HEK293 (cell line): ENCODE measurements at regions not wholly inside any gene's neighbourhood (a gene's known extent, or its start where the extent isn't known, plus 50 kb on each side); places are given as distances from the start of the nearest gene placed in this dataset.
"Not testable (repeated sequence)": the region's sequence is repeated elsewhere in the genome, so short reads cannot be mapped to it uniquely, and the experiment has no call there.

Experiments used
- CTCF ChIA-PET: fragments of 350-600 bp; formaldehyde crosslinking; extraction: SDS; loops from one replicate; lab custom pipeline; 2021; ENCODE audit warnings: antibody characterized with exemption; lab: Yijun Ruan, JAX
- POLR2A ChIA-PET: fragments of 300-600 bp; formaldehyde crosslinking; extraction: SDS; loops from one replicate; lab custom pipeline; 2020; ENCODE audit warnings: antibody characterized with exemption, inconsistent platforms; lab: Yijun Ruan, JAX
- H3K27ac ChIP-seq: fragments of 200-500 bp; sonication (Bioruptor generic); 2 replicates; pipeline ENCODE4 v1.5.1; 2014; ENCODE audit warnings: low read depth, low read length, control low read depth, inconsistent platforms; ENCODE audit errors: extremely low read depth
- H3K36me3 ChIP-seq, 2 experiments: fragments of 200-500 bp in 1 of 2; sonication (Bioruptor generic) in 1 of 2; 1 replicate in 1 of 2; 2 replicates in 1 of 2; pipeline ENCODE4 v1.5.1; 2014 to 2017; ENCODE audit warnings: inconsistent platforms in 2 of 2, low read length in 2 of 2; ENCODE audit not compliant: control insufficient read depth in 2 of 2, insufficient read depth in 1 of 2
- H3K4me1 ChIP-seq: fragments of 200-500 bp; sonication (Bioruptor generic); 2 replicates; pipeline ENCODE4 v1.5.1; 2014; ENCODE audit warnings: mild to moderate bottlenecking, low read length, inconsistent platforms; ENCODE audit not compliant: control insufficient read depth, insufficient read depth
- H3K4me3 ChIP-seq: 2 replicates; pipeline ENCODE4 v1.5.1; 2011; ENCODE audit warnings: low read depth, mild to moderate bottlenecking, control low read depth, low read length, moderate library complexity
- H3K9me3 ChIP-seq: fragments of 200-500 bp; sonication (Bioruptor generic); 2 replicates; pipeline ENCODE4 v1.5.1; 2014; ENCODE audit warnings: low read depth, low read length, inconsistent platforms; ENCODE audit not compliant: control insufficient read depth, insufficient read depth
- MZF1 ChIP-seq: fragments of 450-650 bp; formaldehyde crosslinking; IDR thresholded peaks from 2 replicates; pipeline ENCODE4 v1.5.1; 2017; ENCODE audit warnings: missing biosample characterization, missing genetic modification characterization, borderline replicate concordance
- ZIC2 ChIP-seq: fragments of 450-650 bp; formaldehyde crosslinking; IDR thresholded peaks from 2 replicates; pipeline ENCODE4 v1.5.1; 2016; ENCODE audit warnings: missing biosample characterization, missing genetic modification characterization
- ZNF10 ChIP-seq: fragments of 450-650 bp; formaldehyde crosslinking; IDR thresholded peaks from 2 replicates; pipeline ENCODE4 v1.5.1; 2017; ENCODE audit warnings: missing biosample characterization, missing genetic modification characterization
- ZNF146 ChIP-seq: fragments of 450-650 bp; formaldehyde crosslinking; IDR thresholded peaks from 2 replicates; pipeline ENCODE4 v1.5.1; 2016; ENCODE audit warnings: missing biosample characterization, missing genetic modification characterization
- ZNF223 ChIP-seq: fragments of 450-650 bp; formaldehyde crosslinking; IDR thresholded peaks from 2 replicates; pipeline ENCODE4 v1.5.1; 2016; ENCODE audit warnings: missing biosample characterization, missing genetic modification characterization
- ZNF426 ChIP-seq: fragments of 450-650 bp; formaldehyde crosslinking; IDR thresholded peaks from 2 replicates; pipeline ENCODE4 v1.5.1; 2017; ENCODE audit warnings: missing biosample characterization, missing genetic modification characterization, mild to moderate bottlenecking, inconsistent platforms, moderate library complexity
- ZNF473 ChIP-seq: fragments of 450-650 bp; formaldehyde crosslinking; IDR thresholded peaks from 2 replicates; pipeline ENCODE4 v1.5.1; 2017; ENCODE audit warnings: missing biosample characterization, missing genetic modification characterization
- ZNF600 ChIP-seq: fragments of 450-650 bp; formaldehyde crosslinking; IDR thresholded peaks from 2 replicates; pipeline ENCODE4 v1.5.1; 2016; ENCODE audit warnings: missing biosample characterization, missing genetic modification characterization

DNA sequence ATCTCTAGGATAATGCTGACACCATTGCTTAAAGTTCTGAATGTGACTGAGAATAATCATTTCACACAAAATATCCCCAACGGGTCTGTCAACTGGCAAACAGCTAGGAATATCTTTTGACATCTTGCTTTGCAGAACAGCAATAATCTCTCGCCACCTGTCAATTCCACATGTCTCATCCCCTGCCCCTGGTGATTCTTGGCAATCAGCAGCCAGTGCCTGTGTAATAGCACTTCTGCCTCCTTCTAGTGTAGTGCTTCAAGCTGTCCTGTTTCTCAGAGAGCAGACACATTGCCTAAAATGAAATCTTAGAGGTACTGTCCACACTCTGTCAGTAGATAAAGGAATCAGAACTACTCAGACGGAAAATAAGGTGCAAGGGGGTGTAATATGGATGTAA is 984.4 kb downstream of the LTN1 start:
- POLR2A ChIA-PET, H3K27ac ChIP-seq, H3K9me3 ChIP-seq, CTCF ChIA-PET, H3K4me1 ChIP-seq, H3K36me3 ChIP-seq, H3K4me3 ChIP-seq: not testable (repeated sequence)

DNA sequence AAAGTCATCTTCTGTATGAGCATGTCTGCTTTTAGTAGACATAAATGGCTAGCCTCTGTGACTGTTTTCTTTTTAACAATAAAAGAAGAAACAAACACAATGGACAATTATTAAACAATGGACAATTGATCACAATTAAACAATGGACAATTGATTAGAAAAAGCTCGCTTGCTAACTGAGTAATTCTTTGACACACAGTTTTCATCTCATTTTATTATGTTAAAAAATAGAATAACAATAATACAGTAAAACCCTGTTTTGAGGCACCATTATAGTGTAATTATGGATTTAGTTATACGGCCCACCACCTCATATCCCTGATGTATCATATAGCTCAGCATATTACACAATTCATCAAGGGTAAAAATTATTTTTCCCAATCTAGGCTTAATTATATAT is 989.0 kb downstream of the LTN1 start:
- H3K4me3 ChIP-seq, H3K36me3 ChIP-seq, POLR2A ChIA-PET, H3K27ac ChIP-seq, CTCF ChIA-PET, H3K9me3 ChIP-seq, H3K4me1 ChIP-seq: not testable (repeated sequence)

GRCh38 chr21:27996906-27997305 is 995.8 kb downstream of the LTN1 start:
- CTCF ChIA-PET, H3K27ac ChIP-seq, POLR2A ChIA-PET, H3K9me3 ChIP-seq, H3K4me1 ChIP-seq, H3K36me3 ChIP-seq, H3K4me3 ChIP-seq: not testable (repeated sequence)

- H3K27ac ChIP-seq, H3K4me3 ChIP-seq, H3K36me3 ChIP-seq, H3K9me3 ChIP-seq, H3K4me1 ChIP-seq, POLR2A ChIA-PET, CTCF ChIA-PET: not testable (repeated sequence)
These were observed 1007.9 kb downstream of the LTN1 start for GRCh38 chr21:27984663-27985325.

- H3K36me3 ChIP-seq, CTCF ChIA-PET, POLR2A ChIA-PET: not testable (repeated sequence)
These were observed 1012.6 kb upstream of the ADAMTS5 start for GRCh38 chr21:27979446-27979845.

GRCh38 chr21:27975514-27975913 is 1008.6 kb upstream of the ADAMTS5 start:
- Histone ChIP-seq H3K27ac (no peak overlapping the region), H3K4me1 (no peaks in the 10 kb centered on the region), H3K9me3 (no peaks in the 10 kb centered on the region), H3K36me3 (no peaks in the 10 kb centered on the region), H3K4me3 (no peak overlapping the region)
- CTCF ChIA-PET: no interaction called here
- TF ChIP-seq ZIC2 (no peak), ZNF473 (tag by site-specific recombination) (no peak), ZNF146 (tag by site-specific recombination) (no peak), MZF1 (tag by site-specific recombination) (no peak), ZNF600 (tag by site-specific recombination) (no peak), ZNF10 (tag by site-specific recombination) (peak; percentile 57; the same call in 1 of the 2 replicates), ZNF426 (tag by site-specific recombination) (no peak), ZNF223 (tag by site-specific recombination) (no peak)
- POLR2A ChIA-PET: no interaction called here

More at GRCh38 chr21:27979446-27979845, 1012.6 kb upstream of the ADAMTS5 start:
- not testable (repeated sequence) for H3K27ac ChIP-seq, H3K9me3 ChIP-seq, H3K4me3 ChIP-seq, H3K4me1 ChIP-seq

GRCh38 chr21:27974152-27974551 is 1007.3 kb upstream of the ADAMTS5 start:
- POLR2A ChIA-PET, CTCF ChIA-PET: not testable (repeated sequence)

GRCh38 chr21:27968240-27968639 is 1001.4 kb upstream of the ADAMTS5 start:
- H3K27ac ChIP-seq, CTCF ChIA-PET, H3K36me3 ChIP-seq, H3K4me3 ChIP-seq, H3K9me3 ChIP-seq, POLR2A ChIA-PET, H3K4me1 ChIP-seq: not testable (repeated sequence)

More at GRCh38 chr21:27974152-27974551, 1007.3 kb upstream of the ADAMTS5 start:
- H3K36me3 ChIP-seq, H3K4me1 ChIP-seq, H3K4me3 ChIP-seq, H3K9me3 ChIP-seq, H3K27ac ChIP-seq: not testable (repeated sequence)
